Mammary epithelial cell (primary cell): ENCODE measurements at regions not wholly inside any gene's neighbourhood (a gene's known extent, or its start where the extent isn't known, plus 50 kb on each side); places are given as distances from the start of the nearest gene placed in this dataset.

Experiments
- EZH2 ChIP-seq: IDR thresholded peaks from 2 replicates; pipeline ENCODE4 v1.6.1; 2012; ENCODE audit warnings: low read length, inconsistent platforms, borderline replicate concordance
- TF ChIP-seq, protein P1 (sequence below), 2 donors: IDR thresholded peaks in 1 of 2; conservative IDR thresholded peaks in 1 of 2; 2 replicates each; pipeline ENCODE4 v1.5.1; 2011 to 2012; ENCODE audit warnings: inconsistent platforms in 2 of 2, low read length in 2 of 2, mild to moderate bottlenecking in 2 of 2, control low read depth in 1 of 2, low read depth in 1 of 2; ENCODE audit not compliant: insufficient read depth in 1 of 2; ENCODE audit errors: extremely low read depth in 1 of 2

DNA sequence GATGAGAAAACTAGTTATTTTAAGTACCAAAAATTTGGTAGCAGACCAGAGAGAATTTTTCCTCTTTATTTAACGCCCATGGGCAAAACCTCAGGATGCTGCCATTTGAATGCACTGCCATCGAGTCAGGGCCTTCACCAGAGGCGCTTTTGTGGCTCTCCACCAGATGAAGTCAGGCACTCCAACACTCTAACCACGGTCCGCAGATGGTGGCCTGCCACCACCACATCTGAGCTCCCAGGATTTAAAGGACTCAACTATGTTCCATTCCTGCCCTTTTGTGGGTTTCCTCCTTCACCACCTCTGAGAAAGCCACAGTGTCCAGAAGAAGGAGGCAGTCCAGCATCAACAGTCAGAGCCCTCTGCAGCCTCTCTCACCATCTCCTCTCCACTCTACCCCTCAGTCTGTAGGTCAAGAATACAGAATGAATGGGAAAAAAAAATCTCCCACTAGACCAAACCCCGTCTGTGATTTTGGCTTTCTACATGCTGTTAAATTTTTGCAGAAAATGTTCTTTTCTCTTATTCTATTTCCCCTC is 647.4 kb downstream of the USP25 start:
- TF ChIP-seq, protein P1, sequence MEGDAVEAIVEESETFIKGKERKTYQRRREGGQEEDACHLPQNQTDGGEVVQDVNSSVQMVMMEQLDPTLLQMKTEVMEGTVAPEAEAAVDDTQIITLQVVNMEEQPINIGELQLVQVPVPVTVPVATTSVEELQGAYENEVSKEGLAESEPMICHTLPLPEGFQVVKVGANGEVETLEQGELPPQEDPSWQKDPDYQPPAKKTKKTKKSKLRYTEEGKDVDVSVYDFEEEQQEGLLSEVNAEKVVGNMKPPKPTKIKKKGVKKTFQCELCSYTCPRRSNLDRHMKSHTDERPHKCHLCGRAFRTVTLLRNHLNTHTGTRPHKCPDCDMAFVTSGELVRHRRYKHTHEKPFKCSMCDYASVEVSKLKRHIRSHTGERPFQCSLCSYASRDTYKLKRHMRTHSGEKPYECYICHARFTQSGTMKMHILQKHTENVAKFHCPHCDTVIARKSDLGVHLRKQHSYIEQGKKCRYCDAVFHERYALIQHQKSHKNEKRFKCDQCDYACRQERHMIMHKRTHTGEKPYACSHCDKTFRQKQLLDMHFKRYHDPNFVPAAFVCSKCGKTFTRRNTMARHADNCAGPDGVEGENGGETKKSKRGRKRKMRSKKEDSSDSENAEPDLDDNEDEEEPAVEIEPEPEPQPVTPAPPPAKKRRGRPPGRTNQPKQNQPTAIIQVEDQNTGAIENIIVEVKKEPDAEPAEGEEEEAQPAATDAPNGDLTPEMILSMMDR (conservative IDR thresholded peaks at IDR 0.05 in 1 of 2, IDR thresholded peaks at IDR 0.05 in 1 of 2; ENCODE audit: extremely low read depth in 1 of 2, insufficient read depth in 1 of 2, low read depth in 1 of 2, low read length in 2 of 2) = no peak
- TF ChIP-seq EZH2 = no peak
